CD4-positive, alpha-beta memory T cell (primary cell): ENCODE measurements at regions not wholly inside any gene's neighbourhood (a gene's known extent, or its start where the extent isn't known, plus 50 kb on each side); places are given as distances from the start of the nearest gene placed in this dataset.
"Not testable (repeated sequence)": the region's sequence is repeated elsewhere in the genome, so short reads cannot be mapped to it uniquely, and the experiment has no call there.

ENCODE experiments used
- CTCF ChIA-PET: fragments of 350-600 bp; sonication (Branson Sonifier 250); formaldehyde crosslinking; loops from one replicate; lab custom pipeline; 2021; ENCODE audit warnings: inconsistent platforms; ENCODE audit not compliant: partially characterized antibody; lab: Charles Lee
- POLR2A ChIA-PET: fragments of 350-600 bp; sonication (Branson Sonifier 250); formaldehyde crosslinking; loops from one replicate; lab custom pipeline; 2021; ENCODE audit not compliant: partially characterized antibody; lab: Charles Lee
- DNase-seq, 5 donors: peaks; one replicate each; pipeline versions ENCODE4 v3.0.0 to v3.0.0-alpha.2; 2020 to 2022; ENCODE audit warnings: mixed read lengths in 1 of 5
- H3K27ac ChIP-seq: one replicate; pipeline ENCODE4 v1.7.0; 2013; ENCODE audit warnings: low read depth, low read length
- H3K27me3 ChIP-seq: 2 replicates; pipeline ENCODE4 v1.7.0; 2013; ENCODE audit warnings: mild to moderate bottlenecking, low read length, moderate library complexity; ENCODE audit not compliant: insufficient read depth
- H3K36me3 ChIP-seq: 2 replicates; pipeline ENCODE4 v1.7.0; 2013; ENCODE audit warnings: mild to moderate bottlenecking, low read length, moderate library complexity; ENCODE audit not compliant: insufficient read depth
- H3K4me1 ChIP-seq: 2 replicates; pipeline ENCODE4 v1.7.0; 2013; ENCODE audit warnings: mild to moderate bottlenecking, low read length, moderate library complexity; ENCODE audit not compliant: insufficient read depth
- H3K4me3 ChIP-seq, 2 donors: one replicate each; pipeline ENCODE4 v1.7.0; 2013; ENCODE audit warnings: low read length in 2 of 2, mild to moderate bottlenecking in 1 of 2
- H3K9me3 ChIP-seq, 2 donors: one replicate each; pipeline ENCODE4 v1.7.0; 2013; ENCODE audit warnings: low read length in 2 of 2, control low read depth in 1 of 2; ENCODE audit not compliant: control insufficient read depth in 1 of 2
- H3K27ac Mint-ChIP-seq, 7 donors: one replicate each; pipeline ENCODE4 v1.8.0; 2020 to 2021; ENCODE audit warnings: mixed read lengths in 7 of 7, mild to moderate bottlenecking in 6 of 7, inconsistent platforms in 3 of 7, moderate library complexity in 3 of 7
- H3K27me3 Mint-ChIP-seq, 2 donors: one replicate each; pipeline ENCODE4 v1.8.0; 2020 to 2021; ENCODE audit warnings: mixed read lengths in 2 of 2
- H3K36me3 Mint-ChIP-seq, 2 donors: one replicate each; pipeline ENCODE4 v1.8.0; 2020 to 2021; ENCODE audit warnings: mixed read lengths in 2 of 2, inconsistent platforms in 1 of 2, mild to moderate bottlenecking in 1 of 2
- H3K4me1 Mint-ChIP-seq, 4 donors: one replicate each; pipeline ENCODE4 v1.8.0; 2020 to 2021; ENCODE audit warnings: mixed read lengths in 4 of 4, mild to moderate bottlenecking in 1 of 4
- H3K4me3 Mint-ChIP-seq, 8 donors: one replicate each; pipeline ENCODE4 v1.8.0; 2020 to 2021; ENCODE audit warnings: mixed read lengths in 8 of 8, mild to moderate bottlenecking in 7 of 8, moderate library complexity in 6 of 8, inconsistent platforms in 3 of 8
- H3K9me3 Mint-ChIP-seq, 8 donors: one replicate each; pipeline ENCODE4 v1.8.0; 2020 to 2021; ENCODE audit warnings: mixed read lengths in 8 of 8, mild to moderate bottlenecking in 5 of 8, inconsistent platforms in 3 of 8, moderate library complexity in 1 of 8
- intact Hi-C: fragments of 100-400 bp; cut with micrococcal nuclease; formaldehyde crosslinking; loops from one replicate; pipeline ENCODE4 v1.15.1; 2023

DNA sequence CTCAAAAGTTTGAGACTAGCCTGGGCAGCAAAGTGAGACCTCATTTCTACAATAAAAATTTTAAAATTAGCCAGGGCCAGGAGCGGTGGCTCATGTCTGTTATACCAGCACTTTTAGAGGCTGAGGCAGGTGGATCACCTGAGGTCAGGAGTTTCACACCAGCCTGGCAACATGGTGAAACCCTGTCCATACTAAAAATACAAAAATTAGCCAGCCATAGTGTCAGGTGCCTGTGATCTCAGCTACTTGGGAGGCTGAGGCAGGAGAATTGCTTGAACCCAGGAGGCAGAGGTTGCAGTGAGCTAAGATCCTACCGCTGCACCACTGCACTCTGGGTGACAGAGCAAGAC lies 85.1 kb upstream of the MAP4 start:
- H3K27ac ChIP-seq, H3K4me1 ChIP-seq, H3K4me3 ChIP-seq, H3K36me3 ChIP-seq, H3K4me1 Mint-ChIP-seq, H3K27me3 Mint-ChIP-seq, DNase-seq, H3K9me3 ChIP-seq, intact Hi-C loops, H3K4me3 Mint-ChIP-seq, H3K36me3 Mint-ChIP-seq, H3K27me3 ChIP-seq, POLR2A ChIA-PET, H3K9me3 Mint-ChIP-seq: not testable (repeated sequence)
- H3K27ac Mint-ChIP-seq, result peak overlapping the region in 1 of 7 donors; percentile 17
- CTCF ChIA-PET, result interaction anchor here (1.3 kb wide), 1 partner anchor 11 kb away, joined by 3 read pairs; no protein-coding TSS in a partner anchor

- intact Hi-C loops, result no loop called here
- no peaks in the 10 kb centered on the region for H3K27me3 ChIP-seq
- peaks cover 7 to 17% (median 16%) of the 10 kb centered on the region in 4 donors for H3K4me1 Mint-ChIP-seq
- no peak for DNase-seq
- ChIA-PET CTCF (no interaction called here), POLR2A (interaction anchor here (0.6 kb wide), 1 partner anchor 23 kb away, joined by 4 read pairs; no protein-coding TSS in a partner anchor)
- H3K9me3 Mint-ChIP-seq, result no peaks in the 10 kb centered on the region
- no peak overlapping the region for H3K4me3 Mint-ChIP-seq
- H3K27ac Mint-ChIP-seq, result peak overlapping the region in 1 of 7 donors; percentile 70
- H3K4me1 ChIP-seq, result peaks cover 15% of the 10 kb centered on the region
- peaks cover 0 to 13% of the 10 kb centered on the region in 2 donors for H3K36me3 Mint-ChIP-seq
- H3K4me3 ChIP-seq, result no peak overlapping the region
- H3K27ac ChIP-seq, result no peak overlapping the region
- H3K27me3 Mint-ChIP-seq, result peaks cover 0 to 2% of the 10 kb centered on the region in 2 donors
- H3K9me3 ChIP-seq, result no peaks in the 10 kb centered on the region
- H3K36me3 ChIP-seq, result no peaks in the 10 kb centered on the region
These were observed 76.1 kb upstream of the MAP4 start for GRCh38 chr3:48092270-48092669.

GRCh38 chr3:48090166-48090939 lies 74.1 kb upstream of the MAP4 start:
- Histone ChIP-seq H3K27ac (no peak overlapping the region), H3K4me3 (peak overlapping the region in 1 of 2 donors; percentile 36), H3K36me3 (no peaks in the 10 kb centered on the region), H3K27me3 (no peaks in the 10 kb centered on the region), H3K4me1 (peaks cover 23% of the 10 kb centered on the region), H3K9me3 (no peaks in the 10 kb centered on the region)
- DNase-seq, result no peak
- POLR2A ChIA-PET, result interaction anchor here (0.8 kb wide), 1 partner anchor 27 kb away, joined by 6 read pairs; no protein-coding TSS in a partner anchor
- CTCF ChIA-PET, result no interaction called here
- intact Hi-C loops, result no loop called here
- peaks cover 0 to 2% of the 10 kb centered on the region in 2 donors for H3K27me3 Mint-ChIP-seq
- H3K4me1 Mint-ChIP-seq, result peaks cover 15 to 25% (median 22%) of the 10 kb centered on the region in 4 donors
- no peaks in the 10 kb centered on the region for H3K9me3 Mint-ChIP-seq
- peaks cover 0 to 13% of the 10 kb centered on the region in 2 donors for H3K36me3 Mint-ChIP-seq
- peak overlapping the region in 7 of 8 donors; percentile 0 to 100 (median 92) for H3K4me3 Mint-ChIP-seq
- H3K27ac Mint-ChIP-seq, result peak overlapping the region in 5 of 7 donors; percentile 1 to 98 (median 5)

DNA sequence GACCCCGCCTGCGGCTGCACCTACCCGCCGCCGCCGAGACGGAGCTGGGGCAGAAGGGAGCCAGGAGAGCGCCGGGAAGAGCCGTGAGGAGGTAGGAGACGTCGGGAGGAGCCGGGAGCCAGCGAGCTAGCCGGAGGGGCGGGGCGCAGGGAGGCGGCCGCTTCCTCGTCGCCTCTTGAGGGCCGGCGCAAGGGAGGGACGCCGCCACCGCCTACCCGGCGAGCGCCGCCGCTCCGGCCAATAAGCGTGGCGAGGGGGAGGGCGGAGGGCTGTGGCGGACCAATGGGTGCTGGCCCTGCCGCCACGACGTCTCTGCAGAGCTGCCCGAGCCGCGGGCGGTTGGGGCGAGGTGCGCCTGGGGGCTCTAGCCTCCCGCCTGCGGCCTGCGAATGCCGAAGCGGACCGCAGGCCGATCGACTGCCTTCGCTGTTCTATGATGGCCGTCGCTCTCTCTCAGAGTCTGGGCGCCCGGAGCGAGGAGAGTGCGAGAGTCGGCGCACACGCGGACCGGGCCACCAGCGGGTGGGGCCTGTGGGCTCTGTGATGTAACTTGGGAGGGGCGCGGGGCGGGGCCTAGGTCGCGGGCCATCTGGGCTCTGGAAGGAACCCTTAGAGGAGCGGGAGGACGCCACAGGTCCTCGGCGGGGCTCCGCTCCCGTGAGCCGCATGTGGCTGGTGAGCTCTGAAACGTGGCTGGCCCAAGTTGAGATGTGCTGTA lies 72.7 kb upstream of the MAP4 start:
- peaks cover 0 to 2% of the 10 kb centered on the region in 2 donors for H3K27me3 Mint-ChIP-seq
- peaks cover 8 to 23% of the 10 kb centered on the region in 2 donors for H3K36me3 Mint-ChIP-seq
- peak overlapping the region; percentile 97 to 99 (median 98) for H3K27ac Mint-ChIP-seq
- H3K4me3 ChIP-seq, result peak overlapping the region; percentile 84 to 96
- H3K4me1 ChIP-seq, result peaks cover 31% of the 10 kb centered on the region
- H3K36me3 ChIP-seq, result no peaks in the 10 kb centered on the region
- intact Hi-C loops, result loop anchor here (1.0 kb wide), 1 partner anchor 99 kb away; the partner anchor contains the start of gene CDC25A
- peak overlapping the region; percentile 92 to 100 (median 94) for H3K4me3 Mint-ChIP-seq
- peak; percentile 93 to 96 (median 95) for DNase-seq
- H3K9me3 ChIP-seq, result no peaks in the 10 kb centered on the region
- no peaks in the 10 kb centered on the region for H3K9me3 Mint-ChIP-seq
- CTCF ChIA-PET, result interaction anchor here (0.6 to 1.9 kb wide), 2 partner anchors 264 to 347 kb away, joined by 3 to 5 read pairs; no protein-coding TSS in a partner anchor
- peak overlapping the region; percentile 77 for H3K27ac ChIP-seq
- no peaks in the 10 kb centered on the region for H3K27me3 ChIP-seq
- POLR2A ChIA-PET, result interaction anchor here (0.7 to 1.9 kb wide), 10 partner anchors 9 to 351 kb away, joined by 3 to 6 read pairs (median 4); partner anchors contain the start of genes CCDC51, CDC25A, SMARCC1 and ZNF589
- peaks cover 18 to 33% (median 29%) of the 10 kb centered on the region in 4 donors for H3K4me1 Mint-ChIP-seq

DNA sequence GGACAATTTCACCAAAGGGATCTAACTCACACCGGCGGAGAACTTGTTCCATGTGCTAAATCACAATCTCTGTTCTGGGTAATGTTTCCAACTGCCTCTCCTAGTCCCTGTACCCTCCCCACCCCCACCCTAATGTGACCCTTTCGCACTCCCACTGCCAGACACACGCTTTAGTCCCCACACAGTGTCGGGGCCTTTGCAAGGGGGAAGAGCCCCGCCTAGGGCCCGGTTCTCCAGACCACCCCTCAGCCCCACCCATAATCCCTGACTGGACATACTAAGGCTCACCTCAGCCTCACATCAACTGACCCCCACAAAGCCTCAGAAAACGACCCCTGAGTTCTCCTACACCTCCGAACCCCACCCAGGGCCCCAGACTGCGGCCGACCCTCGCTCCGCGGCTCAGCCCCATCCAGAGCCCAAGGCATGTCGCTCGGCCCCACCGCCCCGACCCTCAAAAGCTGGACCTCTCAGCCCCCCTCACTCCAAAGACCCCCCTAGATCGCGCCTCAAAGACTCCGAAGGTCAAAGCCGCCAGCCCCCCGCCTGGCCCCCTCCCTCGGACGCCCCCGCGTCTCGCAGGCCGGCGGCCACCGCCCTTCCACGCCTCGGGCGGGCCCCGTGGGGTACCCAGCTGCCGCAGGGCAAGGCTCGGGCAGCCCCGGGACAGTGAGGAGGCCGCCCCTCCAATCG lies 72.0 kb upstream of the MAP4 start:
- DNase-seq, result peak in 1 of 5 donors; percentile 3
- no peaks in the 10 kb centered on the region for H3K9me3 ChIP-seq
- H3K27me3 ChIP-seq, result no peaks in the 10 kb centered on the region
- Mint-ChIP-seq H3K27me3 (peaks cover 0 to 2% of the 10 kb centered on the region in 2 donors), H3K4me3 (peak overlapping the region; percentile 93 to 100 (median 94)), H3K4me1 (peaks cover 18 to 33% (median 29%) of the 10 kb centered on the region in 4 donors), H3K36me3 (peaks cover 8 to 23% of the 10 kb centered on the region in 2 donors), H3K27ac (peak overlapping the region; percentile 75 to 99 (median 98)), H3K9me3 (no peaks in the 10 kb centered on the region)
- peaks cover 31% of the 10 kb centered on the region for H3K4me1 ChIP-seq
- ChIA-PET POLR2A (interaction anchor here (0.7 to 1.9 kb wide), 9 partner anchors 9 to 351 kb away, joined by 3 to 6 read pairs (median 4); partner anchors contain the start of genes CCDC51, CDC25A, SMARCC1 and ZNF589), CTCF (interaction anchor here (0.6 to 1.9 kb wide), 2 partner anchors 263 to 348 kb away, joined by 3 to 5 read pairs; no protein-coding TSS in a partner anchor)
- peak overlapping the region; percentile 77 for H3K27ac ChIP-seq
- intact Hi-C loops, result loop anchor here (1.0 kb wide), 1 partner anchor 100 kb away; the partner anchor contains the start of gene CDC25A
- H3K4me3 ChIP-seq, result peak overlapping the region; percentile 84 to 96
- H3K36me3 ChIP-seq, result no peaks in the 10 kb centered on the region

DNA sequence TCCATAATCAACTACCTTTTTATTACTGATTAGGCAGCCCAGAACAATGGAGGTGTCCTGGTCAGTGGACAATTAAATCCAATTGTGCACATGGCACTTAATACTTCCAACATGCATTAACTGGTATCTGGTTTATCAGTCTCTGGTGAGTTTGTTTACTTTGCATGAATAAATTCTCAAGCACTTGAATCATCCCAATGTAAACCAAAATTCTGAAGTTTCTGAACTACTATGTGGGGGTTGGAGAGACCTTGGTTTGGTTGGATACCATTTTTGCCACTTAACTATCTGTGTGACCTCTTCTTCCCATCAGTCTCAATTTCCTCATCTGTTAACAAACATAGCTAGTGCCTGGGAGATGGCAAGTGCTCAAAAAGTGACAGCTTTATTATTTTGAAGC lies 70.5 kb upstream of the MAP4 start:
- H3K27ac Mint-ChIP-seq, result peak overlapping the region; percentile 19 to 98 (median 94)
- CTCF ChIA-PET, result no interaction called here

More for the DNA sequence above, 70.5 kb upstream of the MAP4 start:
- H3K4me1 Mint-ChIP-seq, result peaks cover 22 to 37% (median 31%) of the 10 kb centered on the region in 4 donors
- no peak overlapping the region for H3K4me3 ChIP-seq
- H3K36me3 Mint-ChIP-seq, result peaks cover 9 to 23% of the 10 kb centered on the region in 2 donors
- no peak for DNase-seq
- POLR2A ChIA-PET, result interaction anchor here (0.6 kb wide), 1 partner anchor 37 kb away, joined by 3 read pairs; no protein-coding TSS in a partner anchor
- intact Hi-C loops, result no loop called here
- H3K9me3 Mint-ChIP-seq, result no peaks in the 10 kb centered on the region
- no peaks in the 10 kb centered on the region for H3K9me3 ChIP-seq
- peak overlapping the region in 6 of 8 donors; percentile 9 to 97 (median 94) for H3K4me3 Mint-ChIP-seq
- H3K27me3 ChIP-seq, result no peaks in the 10 kb centered on the region
- H3K36me3 ChIP-seq, result no peaks in the 10 kb centered on the region
- peaks cover 31% of the 10 kb centered on the region for H3K4me1 ChIP-seq
- H3K27me3 Mint-ChIP-seq, result peaks cover 0 to 2% of the 10 kb centered on the region in 2 donors
- no peak overlapping the region for H3K27ac ChIP-seq
